ENCODE measurements at regions not wholly inside any gene's neighbourhood (a gene's known extent, or its start where the extent isn't known, plus 50 kb on each side); places are given as distances from the start of the nearest gene placed in this dataset.

GRCh38 chr11:95406271-95406670 is 175.3 kb upstream of the SESN3 start:
- H3K14ac ChIP-seq (replicated peaks; ENCODE audit: low read depth, low read length) = no peak overlapping the region
- H3K9me1 ChIP-seq (ENCODE audit: insufficient read depth, low read length) = no peaks in the 10 kb centered on the region
- H3K4me1 ChIP-seq (ENCODE audit: control insufficient read depth, insufficient read depth, low read length) = no peaks in the 10 kb centered on the region
- no peak overlapping the region for H2AK5ac ChIP-seq (ENCODE audit: low read depth, low read length)
- no peak overlapping the region for H4K91ac ChIP-seq (ENCODE audit: insufficient read depth, low read depth, low read length)
- H3K23ac ChIP-seq (ENCODE audit: low read depth, low read length) = no peak overlapping the region
- no peak overlapping the region for H3K18ac ChIP-seq (ENCODE audit: low read depth, low read length)
- no peak overlapping the region for H2BK120ac ChIP-seq (ENCODE audit: low read depth, low read length)
- H2BK15ac ChIP-seq (ENCODE audit: low read depth, low read length) = no peak overlapping the region
- POLR2A ChIA-PET (ENCODE audit: unreplicated experiment) = no interaction called here
- in situ Hi-C loops (cut with MboI; ENCODE audit: low sequenced_read_pairs) (no loop called here), intact Hi-C loops (cut with micrococcal nuclease) (loop anchor here (10.0 kb wide), 1 partner anchor 299 kb away; no protein-coding TSS in a partner anchor), dilution Hi-C loops (cut with HindIII; ENCODE audit: low sequenced_read_pairs, unreplicated experiment) (no loop called here)
- H3K9ac ChIP-seq (ENCODE audit: low read depth, low read length) = no peak overlapping the region
- H2AFZ ChIP-seq (replicated peaks; ENCODE audit: low read length, poor library complexity) = no peak overlapping the region
- no peak overlapping the region for H4K5ac ChIP-seq (ENCODE audit: low read depth, low read length)
- no peak overlapping the region for H2BK5ac ChIP-seq (ENCODE audit: low read depth, low read length, poor library complexity, severe bottlenecking)
- no peak overlapping the region for H4K8ac ChIP-seq (ENCODE audit: low read depth in 2 of 2, low read length in 2 of 2)
- DNase-seq (no peak), ATAC-seq (ENCODE audit: low read depth) (no peak)
- no peaks in the 10 kb centered on the region for H3K27me3 ChIP-seq (ENCODE audit: control insufficient read depth, insufficient read depth, low read length)
- H3K9me3 ChIP-seq (ENCODE audit: control insufficient read depth, insufficient read depth, low read length) = no peaks in the 10 kb centered on the region
- no peak overlapping the region for H3K4ac ChIP-seq (ENCODE audit: low read depth, low read length)
- BruUV-seq (replicated peaks) = no TSS peak
- H3K36me3 ChIP-seq (ENCODE audit: control insufficient read depth, insufficient read depth, low read length) = no peaks in the 10 kb centered on the region
- no peak overlapping the region for H3K56ac ChIP-seq (ENCODE audit: extremely low read depth, insufficient read depth, low read length)
- CTCF ChIA-PET = interaction anchor here (1.0 kb wide), 1 partner anchor 19 kb away, joined by 3 read pairs; no protein-coding TSS in a partner anchor
- no peaks in the 10 kb centered on the region for H3K79me1 ChIP-seq (ENCODE audit: low read depth in 1 of 2, low read length in 2 of 2)
- H4K20me1 ChIP-seq (ENCODE audit: insufficient read depth, low read length) = no peaks in the 10 kb centered on the region
- no peak overlapping the region for H2AK9ac ChIP-seq (replicated peaks; ENCODE audit: low read depth, low read length, poor library complexity)
- H3K4me3 ChIP-seq (ENCODE audit: insufficient read depth, low read depth, low read length) = no peak overlapping the region
- TF ChIP-seq NFE2L2 (IDR thresholded peaks at IDR 0.05; ENCODE audit: low read depth, low read length) (no peak), POLR2A (IDR thresholded peaks at IDR 0.05; ENCODE audit: low read depth, low read length) (no peak), RAD21 (IDR thresholded peaks at IDR 0.05; ENCODE audit: low read length) (no peak), MAZ (IDR thresholded peaks at IDR 0.05; ENCODE audit: borderline replicate concordance, low read depth, low read length) (no peak), FOS (IDR thresholded peaks at IDR 0.05; ENCODE audit: low read depth, low read length) (no peak), MAFK (IDR thresholded peaks at IDR 0.05; ENCODE audit: low read depth, low read length) (no peak), CEBPB (IDR thresholded peaks at IDR 0.05; ENCODE audit: low read depth, low read length) (no peak), RFX5 (IDR thresholded peaks at IDR 0.05; ENCODE audit: low read depth, low read length) (no peak), RCOR1 (IDR thresholded peaks at IDR 0.05; ENCODE audit: insufficient replicate concordance, low read length) (no peak), USF2 (IDR thresholded peaks at IDR 0.05; ENCODE audit: low read depth, low read length) (no peak), MXI1 (IDR thresholded peaks at IDR 0.05; ENCODE audit: borderline replicate concordance, low read depth, low read length) (no peak), CHD1 (IDR thresholded peaks at IDR 0.05; ENCODE audit: low read depth, low read length) (no peak), SMC3 (IDR thresholded peaks at IDR 0.05; ENCODE audit: low read depth, low read length) (no peak)
- TF ChIP-seq, protein P1, sequence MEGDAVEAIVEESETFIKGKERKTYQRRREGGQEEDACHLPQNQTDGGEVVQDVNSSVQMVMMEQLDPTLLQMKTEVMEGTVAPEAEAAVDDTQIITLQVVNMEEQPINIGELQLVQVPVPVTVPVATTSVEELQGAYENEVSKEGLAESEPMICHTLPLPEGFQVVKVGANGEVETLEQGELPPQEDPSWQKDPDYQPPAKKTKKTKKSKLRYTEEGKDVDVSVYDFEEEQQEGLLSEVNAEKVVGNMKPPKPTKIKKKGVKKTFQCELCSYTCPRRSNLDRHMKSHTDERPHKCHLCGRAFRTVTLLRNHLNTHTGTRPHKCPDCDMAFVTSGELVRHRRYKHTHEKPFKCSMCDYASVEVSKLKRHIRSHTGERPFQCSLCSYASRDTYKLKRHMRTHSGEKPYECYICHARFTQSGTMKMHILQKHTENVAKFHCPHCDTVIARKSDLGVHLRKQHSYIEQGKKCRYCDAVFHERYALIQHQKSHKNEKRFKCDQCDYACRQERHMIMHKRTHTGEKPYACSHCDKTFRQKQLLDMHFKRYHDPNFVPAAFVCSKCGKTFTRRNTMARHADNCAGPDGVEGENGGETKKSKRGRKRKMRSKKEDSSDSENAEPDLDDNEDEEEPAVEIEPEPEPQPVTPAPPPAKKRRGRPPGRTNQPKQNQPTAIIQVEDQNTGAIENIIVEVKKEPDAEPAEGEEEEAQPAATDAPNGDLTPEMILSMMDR (conservative IDR thresholded peaks at IDR 0.05; ENCODE audit: low read depth, low read length) = no peak
- WGBS, 2 experiments (ENCODE audit: extremely low coverage in 2 of 2, insufficient read length in 1 of 2) = no CpG with 5 or more reads among the region's 1 CpG
- H2BK20ac ChIP-seq (ENCODE audit: low read depth, low read length) = no peak overlapping the region
- no peak overlapping the region for H3K27ac ChIP-seq (ENCODE audit: insufficient read depth, low read length)
- H3K4me2 ChIP-seq (ENCODE audit: low read depth, low read length) = no peak overlapping the region

Measured in IMR-90 (cell line).